HG03045 (cell line): ENCODE measurements at regions not wholly inside any gene's neighbourhood (a gene's known extent, or its start where the extent isn't known, plus 50 kb on each side); places are given as distances from the start of the nearest gene placed in this dataset.
"Not testable (repeated sequence)": the region's sequence is repeated elsewhere in the genome, so short reads cannot be mapped to it uniquely, and the experiment has no call there.

ENCODE experiments used
- ATAC-seq: cut with Tn5 transposase; IDR thresholded peaks from one replicate; pipeline ENCODE4 v1.9.1; 2021; ENCODE audit warnings: mild to moderate bottlenecking, moderate library complexity; ENCODE audit not compliant: unreplicated experiment

DNA sequence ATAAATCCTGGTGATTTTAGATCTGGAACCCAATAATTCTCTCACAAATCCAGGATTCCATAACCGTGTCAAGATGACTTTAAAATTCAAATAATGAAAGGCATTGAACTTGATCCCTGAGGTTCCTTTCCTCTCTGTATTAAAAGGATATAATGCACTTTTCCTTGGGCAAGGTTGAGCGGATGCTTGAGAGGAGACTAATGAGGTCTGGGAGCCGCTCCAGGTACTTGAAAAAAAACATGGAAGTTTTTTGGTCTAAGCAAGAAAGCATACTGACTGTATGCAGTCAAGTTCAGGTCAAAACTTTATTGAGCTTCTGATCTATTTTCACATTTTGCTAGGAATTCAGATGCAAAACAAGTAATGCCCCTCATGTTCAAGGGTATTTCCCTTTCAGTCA, 318.5 kb downstream of the RAD51AP2 start:
- no peak for ATAC-seq

DNA sequence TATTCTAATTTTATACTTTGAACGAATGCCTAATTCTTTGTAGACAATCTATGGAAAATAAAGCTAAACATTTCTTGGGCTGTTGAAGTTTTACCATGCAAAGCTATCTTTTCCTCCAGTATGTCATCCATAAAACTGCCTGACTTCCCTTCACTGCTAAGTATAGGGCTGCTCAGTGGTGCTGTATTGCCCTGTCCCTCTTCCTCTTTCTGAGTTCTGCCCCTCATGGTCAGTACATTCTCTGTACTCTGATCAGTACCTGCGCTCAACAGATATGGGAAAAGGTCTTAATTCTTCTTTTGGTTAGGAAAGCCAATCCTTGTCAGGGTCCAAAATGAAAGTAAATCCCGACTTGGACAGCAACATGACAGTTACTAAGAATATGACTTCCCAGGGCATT, 321.9 kb downstream of the RAD51AP2 start:
- no peak for ATAC-seq

DNA sequence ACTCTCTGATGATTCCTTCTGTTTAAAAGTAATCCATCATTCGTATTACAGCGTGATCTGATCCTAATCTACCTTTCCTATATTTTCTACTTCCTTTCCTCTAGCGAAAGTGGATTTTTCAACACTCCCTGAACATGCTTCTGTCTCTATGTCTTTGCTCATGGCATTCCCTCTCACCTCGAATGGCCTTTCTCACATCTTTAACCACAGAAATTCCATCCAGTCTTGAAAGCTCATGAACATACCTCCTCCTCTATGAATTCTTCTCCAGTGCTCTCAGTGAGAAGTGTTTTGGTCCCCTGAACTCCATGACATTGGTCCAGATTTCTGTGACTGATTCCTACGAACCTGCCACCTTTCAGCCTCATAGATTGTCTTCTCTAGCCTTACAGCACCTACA, 323.2 kb downstream of the RAD51AP2 start:
- no peak for ATAC-seq

DNA sequence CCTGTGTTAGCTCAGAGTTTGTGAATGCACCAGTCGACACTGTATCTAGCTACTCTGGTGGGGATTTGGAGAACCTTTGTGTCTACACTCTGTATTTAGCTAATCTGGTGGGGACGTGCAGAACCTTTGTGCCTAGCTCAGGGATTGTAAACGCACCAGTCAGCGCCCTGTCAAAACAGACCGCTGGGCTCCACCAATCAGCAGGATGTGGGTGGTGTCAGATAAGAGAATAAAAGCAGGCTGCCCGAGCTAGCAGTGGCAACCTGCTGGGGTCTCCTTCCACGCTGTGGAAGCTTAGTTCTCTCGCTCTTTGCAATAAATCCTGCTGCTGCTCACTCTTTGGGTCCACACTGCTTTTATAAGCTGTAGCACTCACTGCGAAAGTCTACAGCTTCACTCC, 324.2 kb downstream of the RAD51AP2 start:
- no peak for ATAC-seq

DNA sequence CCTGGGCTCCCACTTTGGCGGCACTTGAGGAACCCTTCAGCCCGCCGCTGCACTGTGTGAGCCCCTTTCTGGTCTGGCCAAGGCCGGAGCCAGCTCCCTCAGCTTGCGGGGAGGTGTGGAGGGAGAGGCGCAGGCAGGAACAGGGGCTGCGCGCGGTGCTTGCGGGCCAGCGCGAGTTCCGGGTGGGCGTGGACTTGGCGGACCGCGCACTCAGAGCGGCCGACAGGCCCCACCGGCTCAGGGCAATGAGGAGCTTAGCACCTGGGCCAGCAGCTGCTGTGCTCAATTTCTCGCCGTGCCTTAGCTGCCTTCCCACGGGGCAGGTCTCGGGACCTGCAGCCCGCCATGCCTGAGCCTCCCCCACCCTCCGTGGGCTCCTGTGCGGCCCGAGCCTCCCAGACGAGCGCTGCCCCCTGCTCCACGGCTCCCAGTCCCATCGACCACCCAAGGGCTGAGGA, 324.8 kb downstream of the RAD51AP2 start:
- not testable (repeated sequence) for ATAC-seq

DNA sequence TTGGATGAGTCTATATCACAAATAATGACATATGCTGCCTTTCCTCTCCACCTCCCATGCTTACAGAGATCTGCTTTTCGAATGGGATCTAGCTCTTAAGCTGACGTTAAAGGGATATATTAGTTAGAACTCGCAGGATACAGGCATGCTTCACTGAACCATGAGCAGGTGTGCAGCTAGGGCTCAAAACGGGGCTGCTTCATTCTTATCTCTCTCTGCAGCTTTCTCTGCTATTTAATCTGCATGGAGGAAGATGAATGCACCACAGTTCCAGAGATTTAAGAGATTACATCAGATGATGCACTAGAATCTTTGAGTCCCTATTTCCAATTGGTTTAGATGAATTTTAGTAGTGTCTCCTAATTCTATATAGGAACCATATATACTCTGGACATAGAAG, 327.0 kb downstream of the RAD51AP2 start:
- ATAC-seq = no peak

DNA sequence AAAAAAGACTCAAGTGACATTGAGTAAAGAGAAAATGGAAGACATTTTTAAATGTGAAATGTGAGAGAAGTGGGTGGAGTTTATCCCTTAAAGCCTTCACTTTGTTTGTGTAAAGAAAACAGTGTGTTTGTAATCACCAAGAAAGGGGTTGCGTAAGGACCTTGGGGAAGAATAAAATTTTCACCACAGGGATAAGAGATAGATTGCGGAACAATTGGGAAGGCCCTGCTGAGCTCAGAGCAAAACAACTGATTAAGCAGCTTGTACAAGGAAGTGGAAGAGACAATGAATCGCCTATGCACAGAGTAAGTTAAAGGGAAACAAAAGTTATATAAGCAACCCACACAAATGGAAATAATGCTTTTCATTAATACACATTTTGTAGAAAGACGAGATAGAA, 327.7 kb downstream of the RAD51AP2 start:
- ATAC-seq = no peak

DNA sequence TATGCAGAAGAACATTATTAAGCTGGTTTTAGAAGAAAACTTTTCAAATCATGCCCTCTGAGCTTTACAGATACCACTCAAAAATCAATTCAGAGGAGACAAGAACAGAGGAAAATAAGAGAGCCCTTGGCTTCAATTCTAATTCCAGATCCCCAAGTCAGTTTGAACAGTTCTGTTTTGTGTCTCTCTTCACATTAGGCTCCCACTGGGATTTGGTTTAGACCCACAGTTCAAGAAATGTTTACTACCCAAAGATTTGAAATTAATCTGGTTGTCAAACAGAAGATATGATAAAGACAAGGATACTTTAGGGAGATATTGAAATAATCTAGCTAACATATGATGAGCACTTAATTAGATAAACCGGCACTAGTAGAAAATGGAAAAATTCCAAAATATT, 329.5 kb downstream of the RAD51AP2 start:
- ATAC-seq = no peak

DNA sequence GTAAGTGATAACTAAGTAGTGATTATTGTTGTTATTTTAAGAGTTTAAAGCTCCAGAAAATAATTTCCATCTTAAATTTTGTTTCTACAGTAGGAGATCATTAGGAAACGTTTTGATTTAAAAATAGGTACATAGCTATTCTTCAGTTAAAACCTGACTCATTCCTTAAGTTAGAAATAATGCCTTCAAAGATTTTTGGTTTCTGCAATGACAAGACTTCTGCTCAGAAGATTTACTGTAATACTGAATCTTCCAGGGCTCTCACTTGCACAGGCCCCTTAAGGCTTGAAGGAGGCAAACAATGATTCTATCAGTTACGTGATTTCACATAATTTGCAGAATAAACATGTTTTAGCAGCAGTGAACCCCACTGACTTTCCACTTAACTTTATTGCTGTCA, 333.7 kb downstream of the RAD51AP2 start:
- ATAC-seq = no peak

DNA sequence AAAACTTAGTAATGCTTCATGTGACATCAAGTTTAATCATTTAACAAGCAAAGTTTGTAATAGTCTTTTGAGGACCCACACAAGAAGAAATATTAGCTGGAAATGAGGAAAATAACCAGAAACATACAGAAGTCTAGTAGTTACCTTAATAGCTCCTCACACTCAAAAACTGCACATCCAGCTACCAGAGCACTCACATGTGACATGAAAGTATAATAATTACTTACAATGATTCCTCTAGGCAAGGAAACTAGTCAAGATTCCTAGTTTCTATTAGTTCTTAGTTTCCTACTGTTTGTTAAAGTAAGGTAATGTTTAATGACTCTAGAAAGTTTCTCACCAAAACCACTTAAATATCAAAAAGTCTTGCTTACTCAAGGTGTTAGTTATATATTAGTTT, 335.8 kb downstream of the RAD51AP2 start:
- no peak for ATAC-seq

DNA sequence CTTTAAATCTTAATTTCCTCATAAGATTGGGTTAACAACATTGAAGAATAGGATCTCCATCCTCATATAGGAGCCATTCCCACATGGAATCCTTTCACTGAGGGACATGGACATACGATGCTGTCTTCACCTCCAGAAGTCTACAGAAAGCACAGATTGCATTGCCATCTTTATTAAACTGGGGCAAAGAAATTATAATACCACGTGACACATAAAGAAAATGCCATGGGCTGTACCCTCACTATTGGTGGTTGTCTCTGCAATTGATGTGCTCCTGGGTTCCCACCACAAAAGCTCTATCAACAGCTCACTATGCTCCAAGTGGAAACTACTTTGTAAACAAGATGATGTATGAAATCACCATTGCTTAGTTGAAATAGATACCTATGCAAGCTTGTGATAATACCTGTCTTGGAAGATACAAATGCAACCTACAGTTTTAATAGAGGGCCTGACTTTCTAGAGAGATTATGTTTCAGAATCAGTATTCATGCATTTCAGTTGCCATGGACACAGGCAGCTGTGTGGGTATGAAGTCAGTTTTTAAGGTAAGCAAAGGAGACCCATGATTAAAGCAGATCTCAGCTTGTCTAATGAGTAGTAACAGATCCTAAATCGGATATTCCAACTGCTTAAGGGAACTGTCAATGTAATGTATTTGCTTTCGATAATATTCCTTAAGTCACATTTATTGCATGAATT, 337.0 kb downstream of the RAD51AP2 start:
- ATAC-seq = no peak

DNA sequence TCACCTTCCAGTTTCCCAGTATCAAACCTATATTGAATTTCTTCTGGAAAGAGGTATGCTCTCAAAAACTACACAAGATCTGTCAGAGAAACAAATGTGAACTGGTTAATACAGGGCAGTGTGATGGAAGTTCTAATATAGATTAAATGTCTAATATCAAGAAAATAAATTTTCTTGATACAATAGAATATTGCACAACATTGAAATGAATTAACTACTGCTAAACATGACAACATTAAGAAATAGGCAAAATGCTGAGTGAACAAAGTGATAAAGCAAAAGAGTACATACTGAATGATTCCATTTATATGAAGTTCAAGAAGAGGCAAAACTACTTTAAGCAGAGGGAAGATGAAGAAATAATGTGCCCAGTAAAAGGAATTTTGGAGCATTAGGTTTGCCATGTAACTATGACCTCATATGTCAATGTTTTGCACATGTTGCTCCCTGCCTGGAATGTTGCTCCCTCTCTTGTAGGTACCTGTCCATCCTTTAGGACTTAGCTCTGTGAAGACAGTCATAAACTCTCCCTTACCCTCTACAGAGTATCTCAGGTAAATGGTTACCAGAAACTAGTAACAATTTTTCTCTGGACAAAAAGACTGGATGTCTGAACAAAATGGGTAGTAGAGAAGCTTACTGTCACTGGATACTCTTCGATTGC, 339.0 kb downstream of the RAD51AP2 start:
- no peak for ATAC-seq

DNA sequence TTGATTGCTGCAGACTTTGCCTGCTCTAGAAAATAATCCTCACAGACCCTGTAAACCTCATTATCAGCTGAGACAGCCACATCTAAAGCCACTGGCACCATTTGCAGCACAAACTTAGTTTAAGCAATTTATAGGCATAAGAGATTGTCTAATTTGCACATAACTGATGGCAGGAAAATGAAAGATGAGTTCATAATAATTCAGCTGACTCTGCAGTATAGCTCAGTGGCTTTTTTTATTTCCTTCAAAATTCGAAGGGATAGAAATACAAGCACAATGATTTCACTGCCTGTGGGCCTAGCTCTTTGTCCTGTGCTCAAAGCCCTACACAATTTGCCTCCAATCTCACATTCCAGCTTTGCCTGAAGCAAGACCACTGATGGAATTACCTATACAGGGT, 341.2 kb downstream of the RAD51AP2 start:
- no peak for ATAC-seq

DNA sequence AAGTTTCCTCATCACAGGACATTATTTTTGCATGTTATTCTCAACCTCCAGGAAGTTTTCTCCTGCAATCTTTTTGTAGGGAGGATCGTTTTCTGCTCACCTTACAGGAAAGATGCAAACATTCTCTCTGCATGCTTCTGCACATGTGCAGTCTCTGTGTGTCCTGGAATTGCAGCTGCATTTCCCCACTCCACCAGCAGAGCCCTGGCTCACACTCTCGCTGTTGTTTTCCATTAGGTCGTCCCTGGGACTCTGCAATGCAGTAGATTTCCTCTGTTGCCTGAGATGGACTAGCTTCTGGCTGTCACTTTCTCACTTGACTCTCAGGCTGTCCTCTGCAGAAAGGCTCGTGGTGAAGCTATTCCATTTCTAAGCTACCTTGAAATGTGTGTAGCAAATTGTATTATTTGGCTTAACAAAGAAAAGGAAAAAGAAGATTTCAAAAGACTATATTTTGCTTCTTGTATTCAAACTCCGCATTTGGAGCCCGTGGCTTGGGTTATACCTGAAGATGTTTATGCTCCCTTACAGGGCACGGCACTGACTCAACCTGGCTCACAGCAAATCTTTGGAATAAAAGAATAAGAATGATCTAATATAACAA, 346.7 kb downstream of the RAD51AP2 start:
- peak; percentile 63 for ATAC-seq

DNA sequence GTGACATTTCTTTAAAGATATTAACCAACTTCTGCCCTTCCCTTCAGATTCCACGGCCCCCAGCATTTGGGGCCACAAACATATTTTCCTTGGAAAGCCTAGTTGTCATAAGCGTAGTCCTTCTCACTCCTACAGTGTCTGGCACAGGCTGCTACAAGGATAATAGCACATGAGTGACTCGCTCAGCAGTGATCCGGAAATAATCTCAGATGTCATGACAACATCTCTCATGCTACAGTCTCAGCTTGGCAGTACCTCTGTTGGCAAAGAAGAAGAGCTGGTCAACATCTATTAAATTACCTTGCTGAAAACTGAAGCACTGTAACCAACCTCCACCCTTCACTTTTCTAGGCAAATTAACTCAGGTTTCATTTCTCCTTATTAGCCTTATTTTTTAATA, 351.7 kb downstream of the RAD51AP2 start:
- ATAC-seq = no peak

DNA sequence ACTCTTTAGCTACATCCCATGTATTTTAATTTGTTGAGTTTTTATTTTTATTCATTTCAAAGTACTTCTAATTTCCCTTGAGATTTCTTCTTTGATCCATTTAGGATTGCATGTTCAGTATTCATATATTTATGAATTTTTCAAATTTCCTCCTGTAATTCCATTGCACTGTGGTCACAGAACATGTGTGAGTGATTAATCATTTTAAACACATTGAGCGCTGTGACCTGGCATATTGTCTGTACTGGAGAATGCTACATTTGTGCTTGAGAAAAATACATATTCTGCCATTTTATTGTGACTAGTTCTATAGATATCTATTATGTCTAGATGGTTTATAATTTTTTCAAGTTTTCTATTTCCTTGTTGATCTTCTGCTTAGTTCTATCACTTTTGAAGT, 353.7 kb downstream of the RAD51AP2 start:
- no peak for ATAC-seq

DNA sequence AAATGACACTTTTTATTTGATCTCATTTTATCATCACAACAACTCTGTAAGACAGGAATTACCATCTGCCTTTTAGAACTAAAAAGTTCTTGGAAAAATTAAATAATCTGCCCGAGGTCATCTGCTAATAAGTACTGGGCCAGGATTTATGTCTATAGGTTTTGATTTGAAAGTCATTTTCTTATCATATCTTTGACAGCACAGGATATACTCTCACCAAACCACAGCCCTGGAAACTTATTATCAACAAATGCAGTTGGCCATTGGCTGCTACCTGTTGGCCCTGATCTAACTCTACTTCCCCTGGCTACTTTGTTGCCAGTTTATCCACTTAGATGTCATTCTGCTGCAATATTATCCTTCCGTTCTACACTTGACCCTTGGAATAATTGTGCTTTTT, 354.6 kb downstream of the RAD51AP2 start:
- no peak for ATAC-seq

DNA sequence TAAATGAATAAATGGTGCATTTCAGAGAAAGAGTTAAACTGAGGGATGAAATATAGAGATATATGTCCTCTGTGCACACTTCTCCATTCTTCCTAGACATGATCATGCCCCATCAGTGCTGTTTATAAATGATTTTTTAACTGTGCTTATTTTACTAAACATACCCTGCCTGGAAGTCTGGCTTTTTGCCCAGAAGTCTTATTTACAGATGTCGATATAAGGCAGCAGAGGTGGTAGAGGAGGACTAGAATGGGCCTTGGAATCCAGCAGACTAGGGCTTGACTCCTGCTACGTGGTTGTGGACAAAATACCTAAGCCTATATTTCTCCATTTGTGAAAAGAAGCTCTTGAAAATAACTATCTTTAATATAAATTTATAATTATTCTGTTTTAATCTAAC, 355.5 kb downstream of the RAD51AP2 start:
- ATAC-seq = no peak

DNA sequence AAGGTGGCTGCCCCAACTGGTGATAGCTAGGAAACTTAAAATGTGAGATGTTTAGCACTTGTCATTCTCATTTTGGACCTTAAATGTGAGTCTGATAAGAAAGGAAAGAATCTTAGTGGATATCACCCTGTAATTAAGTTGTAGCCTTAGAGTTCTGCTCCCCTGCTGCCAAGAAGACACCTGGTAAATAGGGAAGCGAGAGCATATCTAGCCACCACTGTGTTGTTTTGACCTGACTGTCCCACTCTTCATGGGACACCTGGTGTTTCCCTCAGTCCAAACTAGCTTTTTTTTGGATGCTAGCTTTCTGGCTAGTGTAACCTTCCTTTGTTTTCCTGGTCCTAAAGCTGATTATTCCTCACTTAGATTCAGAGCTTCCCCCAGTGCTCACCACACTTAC, 357.6 kb downstream of the RAD51AP2 start:
- ATAC-seq = no peak

DNA sequence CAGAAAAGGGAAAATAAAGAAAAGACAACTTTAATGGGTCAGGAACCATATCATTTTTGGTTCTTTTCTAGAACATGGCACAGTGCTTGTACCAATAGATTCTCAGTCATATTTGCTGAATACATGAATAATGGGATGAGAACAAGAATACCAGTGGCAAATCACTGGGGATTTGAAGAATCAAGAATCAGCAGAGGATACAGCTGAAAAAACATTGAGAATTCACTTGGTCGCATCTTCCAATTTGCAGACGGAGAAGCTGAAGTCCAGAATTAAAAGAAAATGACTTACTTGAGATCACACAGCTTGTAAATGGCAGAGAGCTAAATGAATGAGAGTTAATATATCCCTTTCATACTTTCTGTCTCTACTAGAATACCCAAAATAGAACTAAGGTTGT, 362.2 kb downstream of the RAD51AP2 start:
- no peak for ATAC-seq

DNA sequence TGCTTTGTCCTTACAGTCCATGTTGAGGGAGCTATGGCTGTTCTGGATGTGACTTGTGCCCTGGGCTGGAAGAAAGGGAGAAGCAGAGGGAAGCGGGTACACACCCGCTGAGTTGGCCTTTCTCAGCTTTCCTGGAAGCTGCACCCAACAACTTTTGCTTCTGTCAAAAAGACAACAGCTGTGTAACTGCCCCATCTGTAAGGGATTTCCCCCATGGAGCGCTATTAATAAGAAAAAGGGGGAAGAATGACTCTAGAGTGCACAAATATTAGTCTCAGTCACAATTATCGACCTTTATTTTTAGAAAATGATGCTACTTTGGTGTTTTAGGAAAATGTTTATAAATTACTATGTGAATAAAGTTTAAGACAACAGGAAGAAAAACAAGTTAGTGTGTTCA, 368.3 kb downstream of the RAD51AP2 start:
- ATAC-seq = no peak

DNA sequence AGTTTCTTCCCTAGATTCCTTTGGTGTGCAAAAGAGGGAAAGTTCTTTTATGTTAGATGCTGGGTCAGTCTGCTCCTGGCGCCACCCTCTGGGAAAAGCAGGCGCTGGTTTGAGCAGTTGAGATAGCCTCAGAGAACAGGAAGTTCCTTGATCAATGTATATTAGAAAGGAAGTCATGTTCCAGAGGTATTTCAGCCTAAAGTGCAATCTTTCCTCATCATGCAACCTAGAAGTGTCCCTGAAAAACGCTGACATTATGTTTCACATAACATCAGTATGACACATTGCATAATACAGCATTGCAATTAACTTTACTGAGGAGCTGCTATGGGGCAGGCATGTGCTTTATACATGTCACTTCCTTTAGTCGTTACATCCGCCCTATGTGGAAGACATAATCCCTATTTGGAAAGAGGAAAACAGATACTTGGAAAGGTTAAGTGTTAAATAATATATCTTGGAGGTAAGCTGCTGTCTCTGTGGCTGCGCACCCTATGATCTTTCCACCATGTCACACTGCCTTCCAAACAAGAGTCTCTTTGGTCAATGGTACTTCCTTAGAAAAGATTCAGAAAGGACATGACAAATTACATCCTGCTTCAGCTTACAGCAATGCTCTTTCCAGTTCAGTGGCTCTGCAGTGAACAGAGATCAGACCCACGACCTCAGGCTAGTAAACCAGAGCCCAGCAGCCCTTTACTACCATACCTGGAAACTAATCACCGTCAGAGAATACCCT, 369.7 kb downstream of the RAD51AP2 start:
- no peak for ATAC-seq
